K562 (cell line): ENCODE measurements at regions not wholly inside any gene's neighbourhood (a gene's known extent, or its start where the extent isn't known, plus 50 kb on each side); places are given as distances from the start of the nearest gene placed in this dataset.
"Not testable (repeated sequence)": the region's sequence is repeated elsewhere in the genome, so short reads cannot be mapped to it uniquely, and the experiment has no call there.

Source experiments
- BACH1 ChIP-seq: fragments of 200-800 bp; sonication (Bioruptor generic); IDR thresholded peaks from 2 replicates; pipeline ENCODE4 v1.6.1; 2016; ENCODE audit warnings: missing genetic modification characterization, missing compliant biosample characterization
- CEBPG ChIP-seq, 3 experiments: fragments of 200-800 bp in 1 of 3; sonication (Bioruptor generic) in 1 of 3; sonication (generic) in 1 of 3; formaldehyde crosslinking in 1 of 3; IDR thresholded peaks in 2 of 3; conservative IDR thresholded peaks in 1 of 3; 2 replicates each; pipeline versions ENCODE4 v1.6.1 to v1.8.0; 2016 to 2022; ENCODE audit warnings: missing compliant biosample characterization in 2 of 3, missing genetic modification characterization in 2 of 3, mild to moderate bottlenecking in 1 of 3, missing genetic modification reagents in 1 of 3
- GTF2E2 ChIP-seq: fragments of 200-800 bp; sonication (Bioruptor generic); IDR thresholded peaks from 2 replicates; pipeline ENCODE4 v1.6.1; 2016; ENCODE audit warnings: missing genetic modification characterization, missing compliant biosample characterization
- HDAC8 ChIP-seq: fragments of 450-650 bp; IDR thresholded peaks from 2 replicates; pipeline ENCODE4 v1.6.1; 2016; ENCODE audit warnings: mild to moderate bottlenecking, missing genetic modification characterization, moderate library complexity, missing compliant biosample characterization
- ID3 ChIP-seq, 2 experiments: fragments of 250-450 bp in 1 of 2; fragments of 450-650 bp in 1 of 2; sonication (Bioruptor Pico) in 1 of 2; IDR thresholded peaks; 2 replicates each; pipeline versions ENCODE4 v1.6.1 to v1.8.0; 2016 to 2021; ENCODE audit warnings: mild to moderate bottlenecking in 2 of 2, moderate library complexity in 2 of 2, missing compliant biosample characterization in 1 of 2, missing genetic modification characterization in 1 of 2
- MAZ ChIP-seq, 2 experiments: fragments of 450-650 bp in 1 of 2; sonication (generic) in 1 of 2; formaldehyde crosslinking; IDR thresholded peaks in 1 of 2; conservative IDR thresholded peaks in 1 of 2; 2 replicates each; pipeline versions ENCODE4 v1.4.0 to v1.5.0; 2020; ENCODE audit warnings: mild to moderate bottlenecking in 1 of 2, missing genetic modification reagents in 1 of 2
- NFXL1 ChIP-seq: fragments of 450-650 bp; formaldehyde crosslinking; IDR thresholded peaks from 2 replicates; pipeline ENCODE4 v1.4.0; 2021; ENCODE audit warnings: mild to moderate bottlenecking
- NR2C2 ChIP-seq, 2 experiments: fragments of 200-800 bp in 1 of 2; sonication (Bioruptor generic) in 1 of 2; sonication (generic) in 1 of 2; formaldehyde crosslinking in 1 of 2; IDR thresholded peaks; 2 replicates each; pipeline versions ENCODE4 v1.6.1 to v1.8.0; 2016 to 2022; ENCODE audit warnings: mild to moderate bottlenecking in 1 of 2, missing compliant biosample characterization in 1 of 2, missing genetic modification characterization in 1 of 2, missing genetic modification reagents in 1 of 2
- PATZ1 ChIP-seq: fragments of 250-450 bp; sonication (Bioruptor Pico); IDR thresholded peaks from 2 replicates; pipeline ENCODE4 v1.5.0; 2020; ENCODE audit warnings: mild to moderate bottlenecking, borderline replicate concordance
- SMAD3 ChIP-seq: fragments of 450-650 bp; formaldehyde crosslinking; conservative IDR thresholded peaks from 2 replicates; pipeline ENCODE4 v1.4.0; 2020; ENCODE audit warnings: mild to moderate bottlenecking
- TEAD1 ChIP-seq, 2 experiments: fragments of 450-650 bp in 1 of 2; sonication (generic) in 1 of 2; formaldehyde crosslinking; IDR thresholded peaks; 2 replicates each; pipeline versions ENCODE4 v1.4.0 to v1.8.0; 2020 to 2022; ENCODE audit warnings: mild to moderate bottlenecking in 2 of 2, missing genetic modification reagents in 1 of 2
- ZBTB12 ChIP-seq: fragments of 250-450 bp; sonication (Bioruptor Pico); IDR thresholded peaks from 2 replicates; pipeline ENCODE4 v1.4.0; 2020
- ZNF347 ChIP-seq: fragments of 450-650 bp; formaldehyde crosslinking; IDR thresholded peaks from 2 replicates; pipeline ENCODE4 v1.4.0; 2020; ENCODE audit warnings: low read depth, mild to moderate bottlenecking, moderate library complexity
- ZNF449 ChIP-seq: fragments of 250-450 bp; sonication (Bioruptor Pico); IDR thresholded peaks from 2 replicates; pipeline ENCODE4 v1.8.0; 2022; ENCODE audit warnings: moderate library complexity, mild to moderate bottlenecking, inconsistent platforms
- ZNF639 ChIP-seq, 2 experiments: fragments of 200-800 bp in 1 of 2; sonication (Bioruptor generic) in 1 of 2; sonication (generic) in 1 of 2; formaldehyde crosslinking in 1 of 2; IDR thresholded peaks in 1 of 2; conservative IDR thresholded peaks in 1 of 2; 2 replicates each; pipeline versions ENCODE4 v1.5.0 to v1.6.1; 2016 to 2020; ENCODE audit warnings: missing compliant biosample characterization in 1 of 2, missing genetic modification characterization in 1 of 2, missing genetic modification reagents in 1 of 2
- ZSCAN32 ChIP-seq: fragments of 450-650 bp; formaldehyde crosslinking; IDR thresholded peaks from 2 replicates; pipeline ENCODE4 v1.4.0; 2020; ENCODE audit warnings: mild to moderate bottlenecking, moderate library complexity

GRCh38 chr20:36083200-36083599 lies 71.3 kb upstream of the EPB41L1 start (continued):
- peak; percentile 93 for TF ChIP-seq ZNF449 (CRISPR knock-in tag)
- peak; percentile 20; the same call in 1 of the 2 replicates for TF ChIP-seq ZSCAN32 (CRISPR knock-in tag)
- peak; percentile 94 for TF ChIP-seq HDAC8
- 0 out of 2 replicates have a peak, but pooled peaks have one; percentile 61 for TF ChIP-seq GTF2E2 (tag)
- peak; percentile 78 for TF ChIP-seq ZBTB12 (CRISPR knock-in tag)
- TF ChIP-seq PATZ1 (CRISPR knock-in tag): peak; percentile 90; the same call in 1 of the 2 replicates
- not testable (repeated sequence) for TF ChIP-seq ID3, CEBPG, NR2C2 (CRISPR knock-in tag; IDR thresholded peaks at IDR 0.05)
- TF ChIP-seq ID3 (tag; IDR thresholded peaks at IDR 0.05): peak; percentile 98
- peak; percentile 93 for TF ChIP-seq BACH1
- peak; percentile 97 for TF ChIP-seq SMAD3
- peak in 1 of 2 experiments; percentile 96; a peak in 2 of 4 replicates for TF ChIP-seq TEAD1 (CRISPR knock-in tag; IDR thresholded peaks at IDR 0.05)
- 0 out of 4 replicates have a peak, but pooled peaks of 1 of the 2 experiments have one; percentile 12 for TF ChIP-seq CEBPG (tag; conservative IDR thresholded peaks at IDR 0.05 in 1 of 2, IDR thresholded peaks at IDR 0.05 in 1 of 2)
- TF ChIP-seq MAZ (CRISPR knock-in tag; conservative IDR thresholded peaks at IDR 0.05 in 1 of 2, IDR thresholded peaks at IDR 0.05 in 1 of 2): peak in 1 of 2 experiments; percentile 36; a peak in 2 of 4 replicates
- peak; percentile 56; the same call in 1 of the 2 replicates for TF ChIP-seq NR2C2 (tag; IDR thresholded peaks at IDR 0.05)
- peak; percentile 77; the same call in 1 of the 2 replicates for TF ChIP-seq ZNF347 (CRISPR knock-in tag)
- peak in 1 of 2 experiments; percentile 98; a peak in 2 of 4 replicates for TF ChIP-seq ZNF639 (CRISPR knock-in tag; conservative IDR thresholded peaks at IDR 0.05 in 1 of 2, IDR thresholded peaks at IDR 0.05 in 1 of 2)
- peak; percentile 85 for TF ChIP-seq NFXL1
